ENCODE measurements at regions not wholly inside any gene's neighbourhood (a gene's known extent, or its start where the extent isn't known, plus 50 kb on each side); places are given as distances from the start of the nearest gene placed in this dataset.

- Mint-ChIP-seq H3K27ac (no peak overlapping the region), H3K27me3 (peaks cover 6 to 32% of the 10 kb centered on the region in 2 donors), H3K36me3 (ENCODE audit: insufficient read depth) (no peaks in the 10 kb centered on the region), H3K9me3 (no peaks in the 10 kb centered on the region), H3K4me1 (ENCODE audit: low read depth in 2 of 2) (no peaks in the 10 kb centered on the region), H3K4me3 (no peak overlapping the region)
- DNase-seq (no peak), ATAC-seq (replicated peaks) (no peak)
Measured at GRCh38 chr1:157238585-157238984, 100.4 kb upstream of the ETV3 start.

GRCh38 chr1:157237981-157238380 lies 99.8 kb upstream of the ETV3 start:
- Mint-ChIP-seq H3K4me3 (no peak overlapping the region), H3K27ac (no peak overlapping the region), H3K27me3 (peaks cover 6 to 32% of the 10 kb centered on the region in 2 donors), H3K4me1 (ENCODE audit: low read depth in 2 of 2) (no peaks in the 10 kb centered on the region), H3K9me3 (no peaks in the 10 kb centered on the region), H3K36me3 (ENCODE audit: insufficient read depth) (no peaks in the 10 kb centered on the region)
- no peak for ATAC-seq (replicated peaks)
- DNase-seq, result no peak

- no peaks in the 10 kb centered on the region for H3K9me3 Mint-ChIP-seq
- ATAC-seq (replicated peaks) (no peak), DNase-seq (no peak)
- no peak overlapping the region for H3K27ac Mint-ChIP-seq
- no peaks in the 10 kb centered on the region for H3K36me3 Mint-ChIP-seq (ENCODE audit: insufficient read depth)
- H3K27me3 Mint-ChIP-seq, result peaks cover 6 to 32% of the 10 kb centered on the region in 2 donors
- no peaks in the 10 kb centered on the region for H3K4me1 Mint-ChIP-seq (ENCODE audit: low read depth in 2 of 2)
- H3K4me3 Mint-ChIP-seq, result no peak overlapping the region
Measured at GRCh38 chr1:157237522-157237921, 99.3 kb upstream of the ETV3 start.

GRCh38 chr1:157236072-157236471 lies 97.9 kb upstream of the ETV3 start:
- Mint-ChIP-seq H3K36me3 (ENCODE audit: insufficient read depth) (no peaks in the 10 kb centered on the region), H3K27ac (no peak overlapping the region)

GRCh38 chr1:157235307-157235706 lies 97.1 kb upstream of the ETV3 start:
- no peak overlapping the region for H3K27ac Mint-ChIP-seq
- no peaks in the 10 kb centered on the region for H3K4me1 Mint-ChIP-seq (ENCODE audit: low read depth in 2 of 2)
- H3K9me3 Mint-ChIP-seq, result no peaks in the 10 kb centered on the region
- no peak overlapping the region for H3K4me3 Mint-ChIP-seq
- H3K36me3 Mint-ChIP-seq (ENCODE audit: insufficient read depth), result no peaks in the 10 kb centered on the region
- peaks cover 10 to 48% of the 10 kb centered on the region in 2 donors for H3K27me3 Mint-ChIP-seq
- ATAC-seq (replicated peaks) (no peak), DNase-seq (no peak)

More at GRCh38 chr1:157236072-157236471, 97.9 kb upstream of the ETV3 start:
- ATAC-seq (replicated peaks) (no peak), DNase-seq (no peak)
- H3K9me3 Mint-ChIP-seq, result no peaks in the 10 kb centered on the region
- H3K27me3 Mint-ChIP-seq, result peaks cover 6 to 44% of the 10 kb centered on the region in 2 donors
- no peak overlapping the region for H3K4me3 Mint-ChIP-seq
- no peaks in the 10 kb centered on the region for H3K4me1 Mint-ChIP-seq (ENCODE audit: low read depth in 2 of 2)

GRCh38 chr1:157234705-157235273 lies 96.6 kb upstream of the ETV3 start:
- no peaks in the 10 kb centered on the region for H3K36me3 Mint-ChIP-seq (ENCODE audit: insufficient read depth)
- no peaks in the 10 kb centered on the region for H3K9me3 Mint-ChIP-seq
- no peak overlapping the region for H3K4me3 Mint-ChIP-seq
- ATAC-seq (replicated peaks), result no peak
- H3K4me1 Mint-ChIP-seq (ENCODE audit: low read depth in 2 of 2), result no peaks in the 10 kb centered on the region
- H3K27ac Mint-ChIP-seq, result no peak overlapping the region
- peaks cover 15 to 48% of the 10 kb centered on the region in 2 donors for H3K27me3 Mint-ChIP-seq
- DNase-seq, result no peak

- Mint-ChIP-seq H3K4me1 (ENCODE audit: low read depth in 2 of 2) (no peaks in the 10 kb centered on the region), H3K27ac (no peak overlapping the region), H3K36me3 (ENCODE audit: insufficient read depth) (no peaks in the 10 kb centered on the region), H3K9me3 (no peaks in the 10 kb centered on the region), H3K4me3 (no peak overlapping the region), H3K27me3 (peaks cover 19 to 46% of the 10 kb centered on the region in 2 donors)
- no peak for ATAC-seq (replicated peaks)
- no peak for DNase-seq
Measured at GRCh38 chr1:157233131-157233530, 94.9 kb upstream of the ETV3 start.

- Mint-ChIP-seq H3K4me1 (ENCODE audit: low read depth in 2 of 2) (no peaks in the 10 kb centered on the region), H3K27me3 (peaks cover 19 to 36% of the 10 kb centered on the region in 2 donors), H3K4me3 (no peak overlapping the region), H3K36me3 (ENCODE audit: insufficient read depth) (no peaks in the 10 kb centered on the region), H3K9me3 (no peaks in the 10 kb centered on the region), H3K27ac (no peak overlapping the region)
- DNase-seq (no peak), ATAC-seq (replicated peaks) (no peak)
Measured at GRCh38 chr1:157231846-157232525, 93.8 kb upstream of the ETV3 start.

- no peaks in the 10 kb centered on the region for H3K4me1 Mint-ChIP-seq (ENCODE audit: low read depth in 2 of 2)
- no peak overlapping the region for H3K27ac Mint-ChIP-seq
- H3K36me3 Mint-ChIP-seq (ENCODE audit: insufficient read depth), result no peaks in the 10 kb centered on the region
- peaks cover 28 to 46% of the 10 kb centered on the region in 2 donors for H3K27me3 Mint-ChIP-seq
- DNase-seq (no peak), ATAC-seq (replicated peaks) (no peak)
- H3K4me3 Mint-ChIP-seq, result no peak overlapping the region
- H3K9me3 Mint-ChIP-seq, result no peaks in the 10 kb centered on the region
Measured at GRCh38 chr1:157230500-157230899, 92.3 kb upstream of the ETV3 start.

GRCh38 chr1:157227700-157228099 lies 89.5 kb upstream of the ETV3 start:
- H3K27ac Mint-ChIP-seq, result no peak overlapping the region
- H3K36me3 Mint-ChIP-seq (ENCODE audit: insufficient read depth), result no peaks in the 10 kb centered on the region
- no peak overlapping the region for H3K4me3 Mint-ChIP-seq
- no peaks in the 10 kb centered on the region for H3K9me3 Mint-ChIP-seq
- ATAC-seq (replicated peaks) (no peak), DNase-seq (no peak)
- H3K27me3 Mint-ChIP-seq, result peaks cover 54 to 73% of the 10 kb centered on the region in 2 donors
- no peaks in the 10 kb centered on the region for H3K4me1 Mint-ChIP-seq (ENCODE audit: low read depth in 2 of 2)

GRCh38 chr1:157226739-157227138 lies 88.5 kb upstream of the ETV3 start:
- no peak overlapping the region for H3K27ac Mint-ChIP-seq
- H3K27me3 Mint-ChIP-seq, result peaks cover 63 to 77% of the 10 kb centered on the region in 2 donors
- ATAC-seq (replicated peaks) (no peak), DNase-seq (no peak)
- no peak overlapping the region for H3K4me3 Mint-ChIP-seq
- no peaks in the 10 kb centered on the region for H3K36me3 Mint-ChIP-seq (ENCODE audit: insufficient read depth)
- no peaks in the 10 kb centered on the region for H3K4me1 Mint-ChIP-seq (ENCODE audit: low read depth in 2 of 2)
- no peaks in the 10 kb centered on the region for H3K9me3 Mint-ChIP-seq

GRCh38 chr1:157219600-157219999 lies 81.4 kb upstream of the ETV3 start:
- Mint-ChIP-seq H3K4me3 (no peak overlapping the region), H3K27me3 (peaks cover 68 to 85% of the 10 kb centered on the region in 2 donors), H3K4me1 (ENCODE audit: low read depth in 2 of 2) (no peaks in the 10 kb centered on the region), H3K27ac (no peak overlapping the region), H3K9me3 (peaks cover 5 to 7% of the 10 kb centered on the region in 2 donors), H3K36me3 (ENCODE audit: insufficient read depth) (no peaks in the 10 kb centered on the region)
- DNase-seq, result no peak
- no peak for ATAC-seq (replicated peaks)

GRCh38 chr1:157219182-157219581 lies 81.0 kb upstream of the ETV3 start:
- no peak for ATAC-seq (replicated peaks)
- Mint-ChIP-seq H3K36me3 (ENCODE audit: insufficient read depth) (no peaks in the 10 kb centered on the region), H3K9me3 (peaks cover 5 to 9% of the 10 kb centered on the region in 2 donors), H3K27ac (no peak overlapping the region), H3K4me3 (no peak overlapping the region), H3K4me1 (ENCODE audit: low read depth in 2 of 2) (no peaks in the 10 kb centered on the region), H3K27me3 (peaks cover 64 to 84% of the 10 kb centered on the region in 2 donors)
- DNase-seq, result no peak

GRCh38 chr1:157218671-157219070 lies 80.5 kb upstream of the ETV3 start:
- no peak overlapping the region for H3K4me3 Mint-ChIP-seq
- peaks cover 7 to 13% of the 10 kb centered on the region in 2 donors for H3K9me3 Mint-ChIP-seq

More at GRCh38 chr1:157218671-157219070, 80.5 kb upstream of the ETV3 start:
- no peaks in the 10 kb centered on the region for H3K36me3 Mint-ChIP-seq (ENCODE audit: insufficient read depth)
- H3K27ac Mint-ChIP-seq, result no peak overlapping the region
- ATAC-seq (replicated peaks), result no peak
- peaks cover 63 to 84% of the 10 kb centered on the region in 2 donors for H3K27me3 Mint-ChIP-seq
- no peaks in the 10 kb centered on the region for H3K4me1 Mint-ChIP-seq (ENCODE audit: low read depth in 2 of 2)
- no peak for DNase-seq
